OCI-LY3 (cell line): ENCODE measurements at regions not wholly inside any gene's neighbourhood (a gene's known extent, or its start where the extent isn't known, plus 50 kb on each side); places are given as distances from the start of the nearest gene placed in this dataset.

Source experiments
- H2AFZ ChIP-seq: fragments of 200-600, 300-600 bp; shearing (Covaris generic); 2 replicates; pipeline ENCODE4 v1.6.0; 2014; ENCODE audit warnings: antibody characterized with exemption, low read depth, low read length
- H3K27ac ChIP-seq: fragments of 200-600, 300-600 bp; sonication (generic); 2 replicates; pipeline ENCODE4 v1.5.1; 2014; ENCODE audit warnings: mild to moderate bottlenecking, low read length, moderate library complexity, mixed read lengths
- H3K27me3 ChIP-seq: fragments of 200-600, 300-600 bp; sonication (generic); 2 replicates; pipeline ENCODE4 v1.6.1; 2014; ENCODE audit warnings: low read depth, low read length, mixed read lengths
- H3K36me3 ChIP-seq: fragments of 200-600, 300-600 bp; sonication (generic); replicated peaks from 2 replicates; pipeline ENCODE3; 2014; ENCODE audit warnings: low read depth, low read length, mixed read lengths
- H3K4me1 ChIP-seq: fragments of 300-600, 200-600 bp; sonication (generic); 2 replicates; pipeline ENCODE4 v1.6.1; 2014; ENCODE audit warnings: low read length, mixed read lengths
- H3K4me2 ChIP-seq: fragments of 200-600, 300-600 bp; sonication (generic); 2 replicates; pipeline ENCODE4 v1.6.1; 2014; ENCODE audit warnings: low read length, mixed read lengths
- H3K4me3 ChIP-seq: fragments of 300-600, 200-600 bp; sonication (generic); 2 replicates; pipeline ENCODE4 v1.5.1; 2014; ENCODE audit warnings: antibody characterized with exemption, mild to moderate bottlenecking, low read length, moderate library complexity
- H3K79me2 ChIP-seq: fragments of 300-600, 200-600 bp; shearing (Covaris generic); 2 replicates; pipeline ENCODE4 v1.6.1; 2014; ENCODE audit warnings: mild to moderate bottlenecking, low read length, mixed read lengths
- H3K9ac ChIP-seq: fragments of 300-600, 200-600 bp; shearing (Covaris generic); 2 replicates; pipeline ENCODE4 v1.6.0; 2014; ENCODE audit warnings: mild to moderate bottlenecking, low read length, moderate library complexity
- H3K9me3 ChIP-seq: fragments of 200-600, 300-600 bp; shearing (Covaris generic); 2 replicates; pipeline ENCODE4 v1.6.1; 2014; ENCODE audit warnings: low read length, mixed read lengths; ENCODE audit not compliant: insufficient read depth
- H4K20me1 ChIP-seq: fragments of 200-600, 300-600 bp; sonication (generic); 2 replicates; pipeline ENCODE4 v1.6.1; 2016; ENCODE audit warnings: low read length, mixed read lengths; ENCODE audit not compliant: insufficient read depth
- EZH2phosphoT487 ChIP-seq: fragments of 200-600 bp; shearing (Covaris generic); IDR thresholded peaks from 2 replicates; pipeline ENCODE4 v1.6.1; 2018; ENCODE audit warnings: antibody characterized with exemption, mixed run types, low read depth
- TF ChIP-seq, protein P1 (sequence below): fragments of 200-600, 300-600 bp; sonication (generic); IDR thresholded peaks from 2 replicates; pipeline ENCODE4 v1.5.1; 2014; ENCODE audit warnings: antibody characterized with exemption, low read length, low read depth

DNA sequence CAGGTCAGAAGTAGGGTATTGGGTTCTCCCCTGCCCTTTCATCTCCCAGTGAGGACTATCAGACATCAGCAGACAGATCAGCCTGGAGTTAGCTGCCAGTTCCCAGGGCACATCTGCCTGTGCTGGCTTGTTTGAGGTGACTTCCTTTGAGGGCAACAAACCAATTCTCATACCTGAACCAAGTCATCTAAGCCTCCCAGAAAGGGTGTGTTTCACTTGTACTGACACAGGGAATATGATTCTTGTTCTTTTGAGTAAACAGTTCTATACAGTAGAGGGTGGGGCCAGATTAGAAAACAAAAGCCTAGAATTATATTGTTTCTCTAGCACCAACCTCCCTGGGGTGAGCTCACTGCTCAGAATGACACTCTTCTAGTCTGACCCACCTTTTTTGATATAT is 591.9 kb downstream of the SLC4A3 start:
- Histone ChIP-seq H3K9me3 (no peaks in the 10 kb centered on the region), H3K4me3 (no peak overlapping the region), H3K79me2 (no peaks in the 10 kb centered on the region), H3K4me1 (no peaks in the 10 kb centered on the region), H3K4me2 (no peak overlapping the region), H3K36me3 (no peaks in the 10 kb centered on the region), H2AFZ (no peak overlapping the region), H3K27ac (no peak overlapping the region), H3K9ac (no peak overlapping the region), H4K20me1 (no peaks in the 10 kb centered on the region), H3K27me3 (no peaks in the 10 kb centered on the region)
- TF ChIP-seq, protein P1, sequence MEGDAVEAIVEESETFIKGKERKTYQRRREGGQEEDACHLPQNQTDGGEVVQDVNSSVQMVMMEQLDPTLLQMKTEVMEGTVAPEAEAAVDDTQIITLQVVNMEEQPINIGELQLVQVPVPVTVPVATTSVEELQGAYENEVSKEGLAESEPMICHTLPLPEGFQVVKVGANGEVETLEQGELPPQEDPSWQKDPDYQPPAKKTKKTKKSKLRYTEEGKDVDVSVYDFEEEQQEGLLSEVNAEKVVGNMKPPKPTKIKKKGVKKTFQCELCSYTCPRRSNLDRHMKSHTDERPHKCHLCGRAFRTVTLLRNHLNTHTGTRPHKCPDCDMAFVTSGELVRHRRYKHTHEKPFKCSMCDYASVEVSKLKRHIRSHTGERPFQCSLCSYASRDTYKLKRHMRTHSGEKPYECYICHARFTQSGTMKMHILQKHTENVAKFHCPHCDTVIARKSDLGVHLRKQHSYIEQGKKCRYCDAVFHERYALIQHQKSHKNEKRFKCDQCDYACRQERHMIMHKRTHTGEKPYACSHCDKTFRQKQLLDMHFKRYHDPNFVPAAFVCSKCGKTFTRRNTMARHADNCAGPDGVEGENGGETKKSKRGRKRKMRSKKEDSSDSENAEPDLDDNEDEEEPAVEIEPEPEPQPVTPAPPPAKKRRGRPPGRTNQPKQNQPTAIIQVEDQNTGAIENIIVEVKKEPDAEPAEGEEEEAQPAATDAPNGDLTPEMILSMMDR, result no peak
- TF ChIP-seq EZH2phosphoT487, result no peak

DNA sequence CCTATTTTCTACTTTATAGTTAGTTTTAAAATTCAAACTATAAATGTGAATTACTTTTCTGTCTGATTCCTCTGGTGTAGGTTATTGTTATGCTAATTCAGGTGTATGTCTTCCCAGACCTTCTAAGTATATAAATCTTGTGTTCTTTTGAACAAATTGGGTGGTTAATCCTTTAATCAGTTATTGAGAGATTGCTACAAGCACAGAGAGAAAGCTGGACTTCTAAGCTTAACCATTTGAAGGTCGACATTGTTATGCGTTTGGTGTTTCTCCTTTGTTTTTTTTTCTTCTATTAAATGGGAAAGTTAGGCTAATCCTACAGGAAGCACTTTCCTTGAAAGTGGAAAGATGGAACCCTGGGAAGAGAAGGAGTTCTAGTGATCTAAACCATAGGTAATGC is 592.6 kb downstream of the SLC4A3 start:
- Histone ChIP-seq H3K27me3 (no peaks in the 10 kb centered on the region), H3K36me3 (no peaks in the 10 kb centered on the region), H3K79me2 (no peaks in the 10 kb centered on the region), H3K9me3 (no peaks in the 10 kb centered on the region), H3K4me1 (no peaks in the 10 kb centered on the region), H4K20me1 (no peaks in the 10 kb centered on the region), H2AFZ (no peak overlapping the region), H3K27ac (no peak overlapping the region), H3K9ac (no peak overlapping the region), H3K4me3 (no peak overlapping the region), H3K4me2 (no peak overlapping the region)
- TF ChIP-seq EZH2phosphoT487, result no peak
- TF ChIP-seq, protein P1, result no peak

DNA sequence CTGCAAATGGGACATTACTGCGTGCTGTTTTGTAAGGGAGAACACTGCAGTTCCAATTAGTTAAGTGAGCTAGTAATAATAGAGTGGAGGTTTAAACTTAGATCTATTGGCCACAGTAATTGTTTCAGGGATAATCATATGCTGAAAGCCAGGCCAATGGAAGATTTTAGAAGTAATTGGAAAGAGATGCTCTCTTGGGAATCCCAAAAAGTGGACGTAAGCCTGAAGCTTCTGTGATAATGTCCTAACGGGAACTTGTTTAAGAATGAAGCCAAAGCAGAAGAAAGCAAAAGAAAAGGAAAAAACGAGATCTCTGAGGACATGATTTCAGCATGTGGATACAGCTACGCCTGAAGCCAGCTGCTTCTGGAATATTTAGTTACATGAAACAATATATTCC is 594.6 kb downstream of the SLC4A3 start:
- Histone ChIP-seq H3K9me3 (no peaks in the 10 kb centered on the region), H3K9ac (no peak overlapping the region), H3K4me3 (no peak overlapping the region), H2AFZ (no peak overlapping the region), H4K20me1 (no peaks in the 10 kb centered on the region), H3K4me1 (no peaks in the 10 kb centered on the region), H3K27ac (no peak overlapping the region), H3K4me2 (no peak overlapping the region), H3K36me3 (no peaks in the 10 kb centered on the region), H3K27me3 (no peaks in the 10 kb centered on the region), H3K79me2 (no peaks in the 10 kb centered on the region)
- TF ChIP-seq EZH2phosphoT487, result no peak
- TF ChIP-seq, protein P1, result no peak

DNA sequence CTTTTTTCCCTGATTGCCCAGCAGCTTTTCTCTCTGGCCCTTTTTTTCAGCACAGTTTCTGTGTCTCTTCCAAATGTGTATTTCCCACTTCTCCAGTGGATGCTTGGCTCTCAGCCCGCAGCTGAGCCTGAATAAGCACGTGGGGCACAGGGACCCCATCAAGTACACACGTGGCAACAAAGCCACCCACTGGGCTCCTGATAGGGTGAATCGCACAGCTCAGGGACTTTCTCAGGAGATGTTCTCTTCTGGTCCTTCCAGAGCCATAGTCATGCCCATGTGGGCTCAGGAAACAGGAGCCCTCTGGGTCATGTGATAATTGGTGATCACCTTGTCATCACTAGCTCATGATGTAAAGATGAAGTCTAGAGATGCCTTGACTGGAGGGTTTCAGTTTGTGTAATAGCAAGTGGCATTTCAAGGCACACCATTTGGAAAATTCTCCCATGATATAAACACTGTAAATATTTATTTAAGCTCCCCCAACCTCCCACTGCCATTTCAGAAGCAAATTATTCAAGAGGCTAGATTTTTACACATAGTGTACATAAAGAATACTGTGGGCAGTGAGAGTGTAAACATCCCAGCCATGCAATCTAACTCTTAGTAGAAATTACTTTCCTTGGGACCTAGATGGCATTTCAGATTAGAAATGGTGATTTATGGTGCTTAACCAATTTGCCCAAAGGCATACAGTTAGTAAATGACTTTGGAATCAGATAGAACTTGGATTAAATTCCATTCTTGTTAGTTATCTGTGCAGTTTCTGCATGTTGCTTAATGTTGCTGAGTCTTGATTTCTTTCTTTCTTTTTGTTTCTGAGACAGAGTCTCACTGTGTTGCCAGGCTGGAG is 597.5 kb downstream of the SLC4A3 start:
- TF ChIP-seq, protein P1, result no peak
- Histone ChIP-seq H3K79me2 (no peaks in the 10 kb centered on the region), H3K4me2 (no peak overlapping the region), H3K36me3 (no peaks in the 10 kb centered on the region), H3K9me3 (no peaks in the 10 kb centered on the region), H4K20me1 (no peaks in the 10 kb centered on the region), H3K4me3 (no peak overlapping the region), H3K27me3 (no peaks in the 10 kb centered on the region), H3K9ac (no peak overlapping the region), H2AFZ (no peak overlapping the region), H3K4me1 (no peaks in the 10 kb centered on the region), H3K27ac (no peak overlapping the region)
